ENCODE measurements at regions not wholly inside any gene's neighbourhood (a gene's known extent, or its start where the extent isn't known, plus 50 kb on each side); places are given as distances from the start of the nearest gene placed in this dataset.
"Not testable (repeated sequence)": the region's sequence is repeated elsewhere in the genome, so short reads cannot be mapped to it uniquely, and the experiment has no call there.

DNA sequence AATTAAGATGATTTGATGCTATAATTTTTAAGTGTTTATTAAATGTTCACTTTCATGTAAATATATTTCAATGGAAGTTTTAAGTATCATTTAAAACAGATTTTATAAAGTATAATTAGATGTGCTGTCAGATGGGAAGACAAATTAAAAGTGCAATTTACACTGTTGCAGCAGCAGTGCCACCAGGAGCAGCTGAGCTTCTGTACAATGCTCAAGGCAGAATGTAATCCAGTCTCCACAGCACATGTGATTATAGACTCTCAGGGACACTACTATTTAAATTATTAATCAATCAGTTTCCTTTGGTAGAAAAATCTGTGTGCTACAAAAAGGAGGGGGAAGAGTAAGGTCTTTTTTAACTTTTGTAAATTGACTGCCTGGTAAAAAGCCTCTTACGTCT lies 285.7 kb upstream of the USP15 start:
- in situ Hi-C loops (cut with HindIII; ENCODE audit: low pct_ligation_motif_present, low pct_unique_long_range_greater_than_20kb, low sequenced_read_pairs), result no loop called here
- DNase-seq, result no peak

DNA sequence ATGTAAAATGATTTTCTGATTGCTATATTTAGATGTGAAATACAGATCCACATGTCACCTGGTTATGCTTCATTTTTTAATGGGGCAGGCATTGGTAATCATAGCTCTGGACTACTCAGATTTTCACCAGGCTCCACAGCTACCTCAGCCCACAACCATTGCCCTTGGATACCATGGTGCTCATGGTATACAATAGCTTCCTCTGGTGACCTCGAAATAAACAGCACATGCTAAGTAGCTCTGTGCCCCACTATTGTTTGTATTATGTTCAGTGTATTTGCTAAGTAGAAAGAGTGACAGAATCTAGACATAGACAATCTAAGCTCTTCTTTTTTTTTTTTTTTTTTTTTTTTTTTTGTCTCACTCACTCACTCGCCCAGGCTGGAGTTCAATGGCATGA lies 274.4 kb upstream of the USP15 start:
- no peak for DNase-seq
- in situ Hi-C loops (cut with HindIII; ENCODE audit: low pct_ligation_motif_present, low pct_unique_long_range_greater_than_20kb, low sequenced_read_pairs), result no loop called here

DNA sequence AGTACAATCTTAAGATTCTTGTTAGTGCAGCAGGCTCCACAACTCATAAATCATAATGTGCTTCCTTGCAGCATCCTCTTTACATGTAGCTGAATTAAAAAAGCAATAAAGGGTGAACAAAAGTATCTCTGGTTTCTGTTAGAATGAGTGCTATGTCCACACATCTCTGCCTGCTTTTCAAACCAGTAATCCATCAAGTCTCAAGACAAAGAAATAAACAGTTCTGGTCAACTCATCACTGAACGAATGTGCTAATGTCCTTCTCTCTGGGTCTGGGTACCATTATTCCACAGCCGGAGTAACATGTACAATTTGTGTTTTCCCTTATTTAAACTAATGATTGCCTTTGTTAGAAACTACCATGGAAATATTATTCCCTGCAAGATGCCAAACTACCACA lies 273.0 kb upstream of the USP15 start:
- no peak for DNase-seq
- in situ Hi-C loops (cut with HindIII; ENCODE audit: low pct_ligation_motif_present, low pct_unique_long_range_greater_than_20kb, low sequenced_read_pairs), result no loop called here

DNA sequence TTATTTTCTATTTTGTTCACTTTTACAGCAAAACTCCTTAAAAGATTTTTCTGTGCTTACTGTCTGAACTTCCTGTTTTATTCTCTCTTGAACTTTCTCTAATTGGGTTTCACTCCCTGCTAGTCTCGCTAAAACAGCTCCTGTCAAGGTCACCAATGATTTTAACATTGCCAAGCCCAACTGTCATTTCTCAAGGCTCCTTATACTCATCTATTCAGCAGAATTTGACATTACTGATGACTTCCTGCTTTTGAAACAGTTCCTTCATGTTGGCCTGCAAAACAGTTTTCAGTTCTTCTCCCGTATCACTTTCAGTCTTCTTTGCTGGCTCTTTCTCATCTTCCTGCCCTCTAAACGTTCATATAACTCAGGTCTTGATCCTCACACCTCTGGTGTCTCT lies 268.5 kb upstream of the USP15 start:
- in situ Hi-C loops (cut with HindIII; ENCODE audit: low pct_ligation_motif_present, low pct_unique_long_range_greater_than_20kb, low sequenced_read_pairs), result no loop called here
- DNase-seq, result no peak

DNA sequence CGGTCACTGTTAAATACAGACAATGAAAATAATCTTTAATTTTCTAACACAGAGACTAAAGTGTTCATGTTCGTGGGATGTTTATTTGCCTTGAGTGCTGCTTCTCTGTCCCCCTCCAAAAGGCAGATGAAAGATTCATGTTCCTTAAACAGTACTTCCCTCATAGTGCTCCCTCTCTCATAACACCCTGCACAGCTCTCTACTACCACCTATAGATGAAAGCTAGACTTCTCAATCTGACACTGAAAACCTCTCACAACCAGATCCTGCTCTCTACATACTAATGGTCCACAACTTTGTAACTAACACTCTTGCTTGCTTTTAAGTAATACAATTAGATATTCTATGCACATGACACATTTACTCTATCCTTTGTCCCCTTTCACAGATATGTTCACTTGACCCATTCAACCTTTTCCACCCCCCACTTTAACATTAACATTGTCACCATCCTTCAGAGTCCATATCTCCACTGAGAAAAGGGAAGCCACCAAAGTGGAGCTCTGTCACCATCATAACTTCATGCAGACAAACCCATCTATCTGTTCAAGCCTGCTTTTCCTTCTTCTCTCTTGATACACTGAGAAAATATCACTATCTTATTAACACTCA lies 266.4 kb upstream of the USP15 start:
- in situ Hi-C loops (cut with HindIII; ENCODE audit: low pct_ligation_motif_present, low pct_unique_long_range_greater_than_20kb, low sequenced_read_pairs), result no loop called here
- peak; percentile 58 for DNase-seq

DNA sequence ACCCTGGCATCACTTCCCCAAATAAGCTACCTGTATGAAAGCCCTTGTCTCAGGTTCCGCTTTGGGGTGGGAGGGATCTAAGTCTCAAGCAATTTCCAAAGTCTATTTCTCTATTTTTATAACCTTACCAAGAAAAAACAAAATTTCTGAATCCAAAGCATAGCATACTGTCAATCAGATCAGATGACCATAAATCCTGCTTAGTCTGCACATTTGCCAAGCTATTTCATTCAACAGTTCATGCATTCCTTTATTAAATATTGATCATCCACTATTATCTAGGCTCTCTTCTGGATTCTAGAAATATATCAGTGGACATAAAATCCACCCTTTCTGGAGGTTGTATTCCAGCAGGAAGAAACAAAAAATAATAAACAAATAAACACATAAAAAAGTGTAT lies 263.5 kb upstream of the USP15 start:
- in situ Hi-C loops (cut with HindIII; ENCODE audit: low pct_ligation_motif_present, low pct_unique_long_range_greater_than_20kb, low sequenced_read_pairs), result no loop called here
- DNase-seq, result no peak

DNA sequence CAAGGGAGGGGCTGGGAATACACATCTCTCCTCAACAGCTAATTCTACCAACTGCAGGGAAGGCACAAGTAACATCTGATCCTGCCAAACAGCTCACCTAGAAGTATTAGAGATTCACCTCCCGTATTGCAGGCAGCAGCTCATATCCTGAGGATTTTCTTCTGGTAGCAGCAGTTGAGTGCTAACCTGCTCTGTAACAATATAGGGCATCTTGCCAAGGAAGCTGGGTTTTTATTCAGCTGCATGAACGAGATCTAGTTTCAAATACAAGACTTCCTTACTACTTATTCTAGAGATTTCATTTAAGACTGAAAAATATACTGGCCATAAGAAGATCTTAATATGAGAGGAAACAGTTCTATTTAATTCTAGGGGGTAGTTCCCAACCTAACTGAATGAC lies 261.4 kb upstream of the USP15 start:
- in situ Hi-C loops (cut with HindIII; ENCODE audit: low pct_ligation_motif_present, low pct_unique_long_range_greater_than_20kb, low sequenced_read_pairs), result no loop called here
- DNase-seq, result no peak

DNA sequence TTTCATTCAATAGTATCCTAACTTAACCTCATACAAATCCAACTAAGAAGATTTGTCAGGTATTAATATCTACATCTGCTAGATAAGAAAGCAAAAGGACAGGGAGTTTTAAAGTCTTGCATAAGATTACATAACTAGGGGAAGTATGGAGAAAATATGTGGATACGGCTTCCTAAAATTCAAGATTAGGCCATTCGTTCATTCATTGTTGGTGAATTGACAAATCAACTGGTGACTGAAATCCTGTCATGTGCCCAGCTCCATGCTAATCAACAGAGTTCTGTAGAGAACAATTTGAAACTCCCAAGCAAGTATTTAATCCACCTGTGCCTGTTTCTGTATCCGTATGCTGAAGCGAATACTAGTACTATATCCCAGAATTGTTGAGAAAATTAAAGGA lies 260.9 kb upstream of the USP15 start:
- no peak for DNase-seq
- in situ Hi-C loops (cut with HindIII; ENCODE audit: low pct_ligation_motif_present, low pct_unique_long_range_greater_than_20kb, low sequenced_read_pairs), result no loop called here

DNA sequence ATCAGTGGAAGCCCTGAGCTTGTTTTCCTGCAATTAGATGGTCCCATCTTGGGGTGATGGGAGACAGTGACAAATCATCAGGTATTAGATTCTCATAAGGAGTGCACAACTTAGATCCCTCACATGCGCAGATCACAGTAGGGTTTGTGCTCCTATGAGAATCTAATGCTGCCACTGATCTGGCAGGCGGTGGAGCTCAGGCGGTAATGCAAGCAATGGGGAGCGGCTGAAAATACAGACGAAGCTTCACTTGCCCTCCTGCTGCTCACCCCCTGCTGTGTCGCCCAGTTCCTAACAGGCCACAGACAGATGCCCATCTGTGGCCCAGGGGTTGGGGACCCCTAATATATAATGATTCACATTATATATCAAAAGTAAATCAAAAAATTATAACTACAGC lies 258.8 kb upstream of the USP15 start:
- in situ Hi-C loops (cut with HindIII; ENCODE audit: low pct_ligation_motif_present, low pct_unique_long_range_greater_than_20kb, low sequenced_read_pairs), result no loop called here
- no peak for DNase-seq

DNA sequence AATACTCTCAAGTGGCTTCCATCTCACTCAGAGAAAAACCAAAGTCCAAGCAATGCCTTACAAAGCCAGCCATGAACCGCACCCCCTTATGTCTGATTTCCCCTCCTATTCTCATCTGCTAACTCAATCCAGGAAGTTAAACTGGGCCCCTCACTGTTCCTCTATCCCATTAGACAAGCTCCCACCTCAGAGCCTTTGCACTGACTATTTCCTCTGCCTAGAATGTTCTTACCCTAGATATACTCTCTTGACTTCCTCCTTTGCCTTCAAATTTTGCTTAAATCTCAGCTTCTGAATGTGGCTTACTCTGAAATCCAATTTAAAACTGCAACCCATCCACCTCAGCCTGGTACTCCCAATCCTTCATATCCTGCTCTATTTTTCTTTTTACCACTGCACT lies 257.0 kb upstream of the USP15 start:
- DNase-seq, result no peak
- in situ Hi-C loops (cut with HindIII; ENCODE audit: low pct_ligation_motif_present, low pct_unique_long_range_greater_than_20kb, low sequenced_read_pairs), result no loop called here

DNA sequence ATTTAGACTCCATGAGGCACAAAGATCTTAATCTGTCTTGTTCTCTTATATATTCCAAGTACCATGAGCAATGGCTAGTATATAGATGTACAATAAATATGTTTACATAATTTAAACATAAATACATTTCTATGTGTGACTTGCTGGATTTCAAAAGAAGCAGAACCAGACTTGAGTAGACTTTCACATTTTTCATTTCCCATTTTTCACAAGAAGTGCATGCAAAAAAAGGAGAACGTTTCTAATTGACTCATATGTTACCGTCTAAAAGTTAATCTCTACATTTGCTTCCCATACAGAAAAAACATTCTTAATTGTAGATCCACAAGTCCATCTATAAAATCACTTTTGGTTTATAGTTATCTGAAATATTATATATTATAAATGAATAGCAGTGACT lies 256.5 kb upstream of the USP15 start:
- in situ Hi-C loops (cut with HindIII; ENCODE audit: low pct_ligation_motif_present, low pct_unique_long_range_greater_than_20kb, low sequenced_read_pairs), result no loop called here
- DNase-seq, result no peak

DNA sequence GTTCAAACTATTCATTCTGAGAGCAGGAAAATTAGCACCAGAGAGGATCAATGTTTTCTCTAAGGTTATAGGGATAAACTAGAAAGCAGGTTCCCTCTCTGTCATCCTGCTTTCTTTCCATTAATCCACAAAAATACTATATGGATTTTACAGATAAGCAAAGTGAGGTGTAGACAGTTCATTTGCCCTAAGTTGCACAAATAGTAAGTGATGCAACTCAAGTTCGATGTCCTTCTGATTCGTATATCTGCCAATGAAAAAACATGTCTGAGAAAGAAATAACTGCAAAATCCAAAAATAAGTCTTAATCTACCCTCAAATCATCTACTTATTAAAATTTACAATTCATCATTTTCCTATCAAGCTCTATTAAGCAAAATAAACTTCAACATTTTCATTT lies 254.6 kb upstream of the USP15 start:
- in situ Hi-C loops (cut with HindIII; ENCODE audit: low pct_ligation_motif_present, low pct_unique_long_range_greater_than_20kb, low sequenced_read_pairs), result no loop called here
- no peak for DNase-seq

DNA sequence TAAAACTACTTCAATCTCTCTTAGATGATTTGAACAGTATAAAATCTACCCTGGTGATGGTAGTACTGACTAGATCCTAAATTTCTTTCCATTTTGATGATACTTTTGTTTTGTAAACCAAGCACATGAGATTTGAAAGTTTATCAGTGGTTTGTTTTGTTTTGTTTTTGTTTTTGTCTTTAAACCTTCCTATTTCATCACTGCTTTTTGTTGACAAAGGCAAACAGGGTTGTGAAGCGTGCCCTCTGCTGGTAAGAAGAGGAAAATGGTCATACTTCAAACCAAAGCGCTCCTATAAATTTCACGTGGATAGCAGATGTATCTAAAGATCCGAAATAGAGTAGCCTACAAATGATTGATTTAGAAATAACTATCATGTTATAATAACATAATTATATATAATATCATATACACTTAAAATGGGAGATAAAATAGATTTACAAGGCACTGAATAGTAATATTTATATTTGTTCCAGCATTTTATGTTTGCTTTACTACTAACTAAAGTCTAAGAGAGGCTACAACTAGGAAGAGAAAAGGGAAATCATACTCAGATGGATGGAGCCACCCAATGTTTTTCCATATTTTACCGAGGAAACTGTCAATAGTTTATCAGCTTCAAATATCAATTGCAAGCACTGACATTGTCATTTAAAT lies 254.0 kb upstream of the USP15 start:
- in situ Hi-C loops (cut with HindIII; ENCODE audit: low pct_ligation_motif_present, low pct_unique_long_range_greater_than_20kb, low sequenced_read_pairs), result no loop called here
- peak; percentile 61 for DNase-seq

DNA sequence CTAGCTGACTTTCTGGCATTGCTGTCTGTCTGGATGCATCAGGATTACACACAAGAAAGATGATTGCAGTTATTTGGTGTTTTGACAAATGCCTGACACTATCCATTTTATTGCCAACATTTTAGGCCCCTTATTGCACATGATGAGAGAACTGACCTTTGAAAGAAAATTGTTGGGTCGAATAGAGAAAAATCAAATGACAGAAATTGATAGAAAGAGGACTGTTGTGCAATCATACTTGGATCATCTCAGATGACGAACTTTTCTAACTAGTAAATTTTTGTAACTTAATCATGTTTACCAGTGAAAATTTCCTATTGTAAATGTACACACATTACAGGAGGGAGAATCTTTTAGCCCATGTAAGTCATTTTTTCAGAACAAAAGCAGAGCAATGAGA lies 251.5 kb upstream of the USP15 start:
- in situ Hi-C loops (cut with HindIII; ENCODE audit: low pct_ligation_motif_present, low pct_unique_long_range_greater_than_20kb, low sequenced_read_pairs), result no loop called here
- no peak for DNase-seq

DNA sequence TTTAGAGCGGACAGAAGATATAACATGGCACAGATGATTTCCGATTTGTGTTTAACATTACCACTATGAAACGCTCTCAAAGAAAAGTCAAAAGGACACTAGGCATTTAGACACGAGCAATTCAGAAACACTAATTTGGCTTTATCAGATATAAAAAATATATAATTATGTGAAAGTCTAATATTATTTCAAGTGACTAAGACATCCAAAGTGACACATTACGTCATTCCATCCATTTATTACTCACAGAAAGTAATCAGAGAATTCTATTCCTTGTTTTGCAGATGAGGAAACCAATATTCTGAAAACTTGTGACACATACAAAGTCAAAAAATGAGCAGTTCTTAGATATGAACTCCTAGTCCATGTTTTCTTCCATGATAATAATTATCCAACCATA lies 250.8 kb upstream of the USP15 start:
- in situ Hi-C loops (cut with HindIII; ENCODE audit: low pct_ligation_motif_present, low pct_unique_long_range_greater_than_20kb, low sequenced_read_pairs), result no loop called here

DNA sequence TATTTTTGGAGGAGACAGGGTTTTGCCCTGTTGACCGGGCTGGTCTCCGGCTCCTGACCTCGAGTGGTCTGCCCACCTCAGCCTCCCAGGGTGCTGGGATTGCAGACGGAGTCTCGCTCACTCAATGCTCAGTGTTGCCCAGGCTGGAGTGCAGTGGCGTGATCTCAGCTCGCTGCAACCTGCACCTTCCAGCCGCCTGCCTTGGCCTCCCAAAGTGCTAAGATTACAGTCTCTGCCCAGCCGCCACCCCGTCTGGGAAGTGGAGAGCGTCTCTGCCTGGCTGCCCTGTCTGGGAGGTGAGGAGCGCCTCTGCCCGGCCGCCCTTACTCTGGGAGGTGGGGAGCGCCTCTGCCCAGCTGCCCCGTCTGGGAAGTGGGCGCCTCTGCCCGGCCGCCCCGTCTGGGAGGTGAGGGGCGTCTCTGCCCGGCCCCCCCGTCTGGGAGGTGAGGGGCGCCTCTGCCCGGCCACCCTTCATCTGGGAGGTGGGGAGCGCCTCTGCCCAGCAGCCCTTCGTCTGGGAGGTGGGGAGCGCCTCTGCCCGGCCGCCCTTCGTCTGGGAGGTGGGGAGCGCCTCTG lies 249.8 kb upstream of the USP15 start:
- in situ Hi-C loops (cut with HindIII; ENCODE audit: low pct_ligation_motif_present, low pct_unique_long_range_greater_than_20kb, low sequenced_read_pairs); DNase-seq: not testable (repeated sequence)

More for the DNA sequence above, 250.8 kb upstream of the USP15 start:
- no peak for DNase-seq

DNA sequence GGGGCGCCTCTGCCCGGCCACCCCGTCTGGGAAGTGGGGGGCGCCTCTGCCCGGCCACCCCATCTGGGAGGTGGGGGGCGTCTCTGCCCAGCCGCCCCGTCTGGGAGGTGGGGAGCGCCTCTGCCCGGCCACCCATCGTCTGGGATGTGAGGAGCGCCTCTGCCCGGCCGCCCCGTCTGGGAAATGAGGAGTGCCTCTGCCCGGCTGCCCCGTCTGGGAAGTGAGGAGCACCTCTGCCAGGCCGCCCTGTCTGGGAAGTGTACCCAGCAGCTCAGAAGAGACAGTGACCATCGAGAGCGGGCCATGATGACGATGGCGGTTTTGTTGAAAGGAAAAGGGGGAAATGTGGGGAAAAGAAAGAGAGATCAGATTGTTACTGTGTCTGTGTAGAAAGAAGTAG lies 249.2 kb upstream of the USP15 start:
- in situ Hi-C loops (cut with HindIII; ENCODE audit: low pct_ligation_motif_present, low pct_unique_long_range_greater_than_20kb, low sequenced_read_pairs); DNase-seq: not testable (repeated sequence)

DNA sequence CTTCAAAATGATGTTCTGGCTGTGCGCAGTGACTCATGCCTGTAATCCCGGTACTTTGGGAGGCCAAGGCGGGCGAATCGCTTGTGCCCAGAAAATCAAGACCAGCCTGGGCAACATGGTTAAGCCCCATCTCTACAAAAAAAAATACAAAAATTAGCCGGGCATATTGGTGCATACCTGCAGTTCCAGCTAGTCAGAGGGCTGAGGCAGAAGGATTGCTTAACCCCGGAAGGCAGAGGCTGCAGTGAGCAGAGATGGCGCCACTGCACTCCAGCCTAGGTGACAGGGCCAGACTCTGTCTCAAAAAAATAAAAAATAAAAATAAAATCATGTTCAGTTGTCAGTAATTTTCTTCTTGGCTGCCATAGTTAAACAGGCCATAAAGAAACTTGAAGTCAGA lies 245.9 kb upstream of the USP15 start:
- no peak for DNase-seq
- in situ Hi-C loops (cut with HindIII; ENCODE audit: low pct_ligation_motif_present, low pct_unique_long_range_greater_than_20kb, low sequenced_read_pairs), result no loop called here

DNA sequence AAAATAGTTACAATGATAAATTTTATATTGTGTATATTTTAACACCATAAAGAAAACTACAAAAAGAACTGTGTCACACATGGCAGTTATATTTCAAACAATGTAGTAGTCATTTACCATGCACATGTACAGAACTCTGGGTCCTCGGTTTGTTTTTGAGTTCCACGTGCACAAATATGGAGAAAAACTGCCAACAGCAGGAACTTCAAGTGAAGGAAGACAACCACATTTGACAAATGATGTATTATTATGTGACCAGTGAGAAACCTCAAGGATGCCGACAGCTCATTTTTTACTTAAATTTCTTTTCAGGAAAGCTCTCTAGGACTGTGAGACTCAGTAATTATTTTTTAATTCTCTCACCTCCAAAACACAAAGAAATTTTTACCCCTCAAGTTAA lies 244.2 kb upstream of the USP15 start:
- in situ Hi-C loops (cut with HindIII; ENCODE audit: low pct_ligation_motif_present, low pct_unique_long_range_greater_than_20kb, low sequenced_read_pairs), result no loop called here
- no peak for DNase-seq

DNA sequence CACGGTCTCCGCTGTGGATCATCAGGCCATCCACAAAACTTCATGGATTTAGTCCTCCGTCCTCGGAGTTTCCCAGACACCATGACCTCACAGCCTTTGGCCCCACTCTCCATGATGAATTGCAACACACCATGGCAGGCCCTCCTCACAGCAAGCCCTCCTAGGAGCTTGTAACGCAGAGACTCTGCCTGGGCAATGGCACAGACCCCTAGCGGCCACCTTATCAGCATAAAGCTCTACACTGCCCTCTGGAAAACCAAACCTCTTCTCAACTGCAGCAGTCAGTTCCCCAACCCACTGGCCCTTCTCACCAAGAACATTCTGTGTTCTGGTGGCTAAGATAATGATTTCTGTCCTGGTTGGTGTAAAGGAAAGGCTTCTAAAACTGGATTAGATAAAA lies 238.4 kb upstream of the USP15 start:
- no peak for DNase-seq
- in situ Hi-C loops (cut with HindIII; ENCODE audit: low pct_ligation_motif_present, low pct_unique_long_range_greater_than_20kb, low sequenced_read_pairs), result no loop called here

Measured in ACHN (cell line).